OCI-LY7 (cell line): ENCODE measurements at regions not wholly inside any gene's neighbourhood (a gene's known extent, or its start where the extent isn't known, plus 50 kb on each side); places are given as distances from the start of the nearest gene placed in this dataset.

Source experiments
- EZH2phosphoT487 ChIP-seq: fragments of 200-600 bp; sonication (generic); IDR thresholded peaks from 2 replicates; pipeline ENCODE4 v1.6.1; 2018; ENCODE audit warnings: low read depth, borderline replicate concordance, mild to moderate bottlenecking, mixed run types, antibody characterized with exemption, low read length, moderate library complexity, mixed read lengths
- TF ChIP-seq, protein P1 (sequence below): fragments of 200-600 bp; sonication (generic); conservative IDR thresholded peaks from 2 replicates; pipeline ENCODE4 v1.5.1; 2014; ENCODE audit warnings: mild to moderate bottlenecking, antibody characterized with exemption, low read length, moderate library complexity, mixed read lengths

DNA sequence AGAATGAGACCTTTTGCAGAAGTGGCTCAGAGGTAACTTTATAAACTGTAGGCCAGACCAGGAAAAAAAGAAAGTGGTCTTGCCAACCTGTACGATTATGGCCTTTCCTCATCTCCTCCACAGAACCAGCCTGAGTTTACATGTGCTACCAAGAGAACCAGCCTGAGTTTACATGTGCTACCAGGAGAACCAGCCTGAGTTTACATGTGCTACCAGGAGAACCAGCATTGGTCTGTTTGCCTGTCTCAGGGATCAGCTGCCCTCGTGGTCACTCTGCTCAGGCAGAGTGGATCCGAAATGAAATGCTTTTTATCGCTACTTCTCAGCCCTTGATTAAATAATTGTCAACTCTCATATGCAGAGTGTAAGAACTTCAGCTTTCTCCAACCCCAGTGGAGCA, 209.9 kb downstream of the SUCLG1 start:
- TF ChIP-seq, protein P1, sequence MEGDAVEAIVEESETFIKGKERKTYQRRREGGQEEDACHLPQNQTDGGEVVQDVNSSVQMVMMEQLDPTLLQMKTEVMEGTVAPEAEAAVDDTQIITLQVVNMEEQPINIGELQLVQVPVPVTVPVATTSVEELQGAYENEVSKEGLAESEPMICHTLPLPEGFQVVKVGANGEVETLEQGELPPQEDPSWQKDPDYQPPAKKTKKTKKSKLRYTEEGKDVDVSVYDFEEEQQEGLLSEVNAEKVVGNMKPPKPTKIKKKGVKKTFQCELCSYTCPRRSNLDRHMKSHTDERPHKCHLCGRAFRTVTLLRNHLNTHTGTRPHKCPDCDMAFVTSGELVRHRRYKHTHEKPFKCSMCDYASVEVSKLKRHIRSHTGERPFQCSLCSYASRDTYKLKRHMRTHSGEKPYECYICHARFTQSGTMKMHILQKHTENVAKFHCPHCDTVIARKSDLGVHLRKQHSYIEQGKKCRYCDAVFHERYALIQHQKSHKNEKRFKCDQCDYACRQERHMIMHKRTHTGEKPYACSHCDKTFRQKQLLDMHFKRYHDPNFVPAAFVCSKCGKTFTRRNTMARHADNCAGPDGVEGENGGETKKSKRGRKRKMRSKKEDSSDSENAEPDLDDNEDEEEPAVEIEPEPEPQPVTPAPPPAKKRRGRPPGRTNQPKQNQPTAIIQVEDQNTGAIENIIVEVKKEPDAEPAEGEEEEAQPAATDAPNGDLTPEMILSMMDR: no peak
- no peak for TF ChIP-seq EZH2phosphoT487
